B cell (primary cell): ENCODE measurements at regions not wholly inside any gene's neighbourhood (a gene's known extent, or its start where the extent isn't known, plus 50 kb on each side); places are given as distances from the start of the nearest gene placed in this dataset.

ENCODE experiments used
- ATAC-seq: fragments of 200-7000 bp; cut with Tn5 transposase; one replicate; pipeline ENCODE4 v1.10.0; 2021; ENCODE audit warnings: low read depth, mild to moderate bottlenecking, moderate number of reproducible peaks, moderate library complexity
- CTCF ChIA-PET: fragments of 350-600 bp; sonication (Branson Sonifier 250); formaldehyde crosslinking; loops from one replicate; lab custom pipeline; 2021; ENCODE audit warnings: antibody characterized with exemption, inconsistent platforms; lab: Charles Lee
- POLR2A ChIA-PET: fragments of 350-600 bp; sonication (Branson Sonifier 250); formaldehyde crosslinking; loops from one replicate; lab custom pipeline; 2021; ENCODE audit warnings: antibody characterized with exemption; lab: Charles Lee
- DNase-seq: peaks from one replicate; pipeline ENCODE4 v3.0.0; 2013
- H2AFZ ChIP-seq: 2 replicates; pipeline ENCODE4 v1.6.1; 2012; ENCODE audit warnings: mild to moderate bottlenecking, low read depth, low read length; ENCODE audit not compliant: insufficient read depth, poor library complexity, severe bottlenecking
- H3K27ac ChIP-seq, 2 donors: 1 replicate in 1 of 2; 2 replicates in 1 of 2; pipeline ENCODE4 v1.5.1; 2012 to 2013; ENCODE audit warnings: low read length in 2 of 2, mild to moderate bottlenecking in 2 of 2, moderate library complexity in 1 of 2
- H3K27me3 ChIP-seq, 4 experiments: fragments of 200-600 bp in 1 of 4; sonication (generic) in 1 of 4; replicated peaks in 1 of 4; 1 replicate in 2 of 4; 2 replicates in 2 of 4; pipeline versions ENCODE4 v1.6.1 to v1.7.0; 2013 to 2016; ENCODE audit warnings: low read length in 3 of 4, mild to moderate bottlenecking in 2 of 4, mixed read lengths in 1 of 4, moderate library complexity in 1 of 4; ENCODE audit not compliant: insufficient read depth in 4 of 4, control insufficient read depth in 3 of 4; ENCODE audit errors: control extremely low read depth in 1 of 4
- H3K36me3 ChIP-seq, 2 experiments: replicated peaks in 1 of 2; 1 replicate in 1 of 2; 2 replicates in 1 of 2; pipeline versions ENCODE4 v1.6.1 to v1.7.1; 2013; ENCODE audit warnings: low read length in 1 of 2; ENCODE audit not compliant: insufficient read depth in 2 of 2, control insufficient read depth in 1 of 2; ENCODE audit errors: control extremely low read depth in 1 of 2, extremely low read depth in 1 of 2
- H3K4me1 ChIP-seq, 2 donors: fragments of 200-600 bp in 1 of 2; sonication (generic) in 1 of 2; 1 replicate in 1 of 2; 2 replicates in 1 of 2; pipeline versions ENCODE4 v1.5.1 to v1.6.1; 2013 to 2017; ENCODE audit warnings: low read length in 2 of 2; ENCODE audit not compliant: control insufficient read depth in 2 of 2, insufficient read depth in 2 of 2
- H3K4me2 ChIP-seq: replicated peaks from 2 replicates; pipeline ENCODE3; 2012; ENCODE audit warnings: mild to moderate bottlenecking, low read depth, low read length; ENCODE audit not compliant: poor library complexity, severe bottlenecking
- H3K4me3 ChIP-seq, 5 experiments: fragments of 200-600 bp in 1 of 5; sonication (generic) in 1 of 5; 1 replicate in 3 of 5; 2 replicates in 2 of 5; pipeline versions ENCODE4 v1.5.1 to v1.7.0; 2011 to 2016; ENCODE audit warnings: low read length in 4 of 5, mild to moderate bottlenecking in 4 of 5, low read depth in 2 of 5, control low read depth in 1 of 5, moderate library complexity in 1 of 5; ENCODE audit not compliant: insufficient read depth in 1 of 5; ENCODE audit errors: control extremely low read depth in 1 of 5, extremely low read depth in 1 of 5
- H3K79me2 ChIP-seq: fragments of 200-600 bp; sonication (generic); one replicate; pipeline ENCODE4 v1.6.0; 2016; ENCODE audit warnings: low read length; ENCODE audit not compliant: control insufficient read depth, insufficient read depth
- H3K9ac ChIP-seq: fragments of 200-600 bp; sonication (generic); 2 replicates; pipeline ENCODE4 v1.6.1; 2017; ENCODE audit warnings: mild to moderate bottlenecking, low read length, moderate library complexity
- H3K9me3 ChIP-seq, 3 donors: one replicate each; pipeline versions ENCODE4 v1.6.1 to v1.7.1; 2013; ENCODE audit warnings: low read length in 2 of 3; ENCODE audit not compliant: control insufficient read depth in 2 of 3, insufficient read depth in 1 of 3; ENCODE audit errors: control extremely low read depth in 1 of 3
- H4K20me1 ChIP-seq: 2 replicates; pipeline ENCODE4 v1.6.0; 2012; ENCODE audit warnings: mild to moderate bottlenecking, low read length; ENCODE audit not compliant: insufficient read depth, control insufficient read depth, poor library complexity, severe bottlenecking
- H3K27ac Mint-ChIP-seq: one replicate; pipeline ENCODE4 v1.8.0; 2021; ENCODE audit warnings: mixed read lengths
- H3K27me3 Mint-ChIP-seq: one replicate; pipeline ENCODE4 v1.8.0; 2021; ENCODE audit warnings: mixed read lengths
- H3K4me1 Mint-ChIP-seq: one replicate; pipeline ENCODE4 v1.8.0; 2021; ENCODE audit warnings: mixed read lengths
- H3K4me3 Mint-ChIP-seq: one replicate; pipeline ENCODE4 v1.8.0; 2021; ENCODE audit warnings: mixed read lengths
- H3K9me3 Mint-ChIP-seq: one replicate; pipeline ENCODE4 v1.8.0; 2022; ENCODE audit warnings: mixed read lengths; ENCODE audit not compliant: insufficient read depth
- CTCF ChIP-seq: fragments of 200-600 bp; IDR thresholded peaks from one replicate; pipeline ENCODE4 v1.8.0; 2022; ENCODE audit warnings: antibody characterized with exemption, mild to moderate bottlenecking
- EZH2 ChIP-seq: IDR thresholded peaks from 2 replicates; pipeline ENCODE4 v1.6.1; 2012; ENCODE audit warnings: borderline replicate concordance, low read depth, mild to moderate bottlenecking, moderate library complexity, low read length; ENCODE audit not compliant: insufficient read depth, poor library complexity, severe bottlenecking
- WGBS: methylation state at CpG from one replicate; pipeline ENCODE4 v1.1.5; 2013; ENCODE audit warnings: missing lambda C conversion rate; ENCODE audit not compliant: insufficient coverage; 5-methylcytosine and 5-hydroxymethylcytosine counted together
- intact Hi-C: fragments of 100-400 bp; cut with micrococcal nuclease; formaldehyde crosslinking; loops from one replicate; pipeline ENCODE4 v1.10.0; 2022

- intact Hi-C loops: no loop called here
- H3K4me3 Mint-ChIP-seq: no peak overlapping the region
- no peaks in the 10 kb centered on the region for H3K36me3 ChIP-seq
- H2AFZ ChIP-seq: no peak overlapping the region
- H3K9me3 Mint-ChIP-seq: no peaks in the 10 kb centered on the region
- H3K27ac ChIP-seq: no peak overlapping the region
- WGBS: 77% methylated on average over 3 of the region's 4 CpGs
- H3K4me2 ChIP-seq: no peak overlapping the region
- ATAC-seq (no peak), DNase-seq (no peak)
- no peaks in the 10 kb centered on the region for H3K27me3 Mint-ChIP-seq
- H3K27me3 ChIP-seq: no peaks in the 10 kb centered on the region
- H3K9me3 ChIP-seq: no peaks in the 10 kb centered on the region
- no peaks in the 10 kb centered on the region for H3K79me2 ChIP-seq
- CTCF ChIA-PET: no interaction called here
- H3K9ac ChIP-seq: no peak overlapping the region
- no peaks in the 10 kb centered on the region for H3K4me1 ChIP-seq
- no peaks in the 10 kb centered on the region for H4K20me1 ChIP-seq
- POLR2A ChIA-PET: no interaction called here
- H3K4me3 ChIP-seq: no peak overlapping the region
- no peak overlapping the region for H3K27ac Mint-ChIP-seq
- TF ChIP-seq EZH2 (no peak), CTCF (no peak)
- no peaks in the 10 kb centered on the region for H3K4me1 Mint-ChIP-seq
Observed at GRCh38 chr6:22471746-22472145, 97.6 kb upstream of the HDGFL1 start.

- CTCF ChIA-PET: interaction anchor here (0.6 kb wide), 1 partner anchor 32 kb away, joined by 3 read pairs; no protein-coding TSS in a partner anchor
Observed at GRCh38 chr6:22473991-22474682, 95.2 kb upstream of the HDGFL1 start.

More at GRCh38 chr6:22473991-22474682, 95.2 kb upstream of the HDGFL1 start:
- Histone ChIP-seq H3K27ac (no peak overlapping the region), H3K4me1 (no peaks in the 10 kb centered on the region), H3K9ac (no peak overlapping the region), H2AFZ (no peak overlapping the region), H3K27me3 (no peaks in the 10 kb centered on the region), H4K20me1 (no peaks in the 10 kb centered on the region), H3K36me3 (no peaks in the 10 kb centered on the region), H3K79me2 (no peaks in the 10 kb centered on the region), H3K4me3 (no peak overlapping the region), H3K4me2 (no peak overlapping the region), H3K9me3 (no peaks in the 10 kb centered on the region)
- Mint-ChIP-seq H3K4me3 (no peak overlapping the region), H3K9me3 (no peaks in the 10 kb centered on the region), H3K27ac (no peak overlapping the region), H3K27me3 (no peaks in the 10 kb centered on the region), H3K4me1 (no peaks in the 10 kb centered on the region)
- WGBS: 88% methylated on average over 4 of the region's 7 CpGs
- no peak for DNase-seq
- no peak for TF ChIP-seq EZH2
- TF ChIP-seq CTCF: no peak
- intact Hi-C loops: no loop called here
- POLR2A ChIA-PET: no interaction called here
- ATAC-seq: no peak
